ENCODE measurements at regions not wholly inside any gene's neighbourhood (a gene's known extent, or its start where the extent isn't known, plus 50 kb on each side); places are given as distances from the start of the nearest gene placed in this dataset.

DNA sequence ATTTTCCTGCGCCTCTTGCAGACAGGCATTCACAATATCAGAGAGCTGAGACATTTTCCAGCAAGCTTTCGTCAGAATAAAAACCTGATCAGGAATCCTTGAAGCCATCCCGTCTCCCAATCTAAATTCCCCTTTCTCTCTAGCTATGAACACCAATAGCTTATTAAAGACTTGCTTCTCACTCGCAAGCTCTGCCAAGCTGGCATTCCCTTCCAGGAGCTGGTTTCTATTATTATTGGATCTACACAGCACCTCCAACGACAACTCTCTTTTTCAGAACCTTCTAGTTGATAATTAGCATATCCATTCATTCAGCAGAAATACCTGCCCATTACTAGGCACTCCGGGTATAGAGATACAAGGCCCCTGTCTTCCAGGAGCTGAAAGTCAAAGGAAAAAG, 350.3 kb downstream of the MTX2 start:
- no peaks in the 10 kb centered on the region for H3K9me3 ChIP-seq (ENCODE audit: low read length)
- H2AFZ ChIP-seq (ENCODE audit: low read depth, low read length) = no peak overlapping the region
- no peaks in the 10 kb centered on the region for H3K4me1 ChIP-seq (ENCODE audit: insufficient read depth, low read length)
- no peaks in the 10 kb centered on the region for H3K36me3 ChIP-seq (ENCODE audit: insufficient read depth, low read length)
- H3K4me3 ChIP-seq (ENCODE audit: low read length) = no peak overlapping the region
- H3K27me3 ChIP-seq (ENCODE audit: insufficient read depth, low read length) = peaks cover 8% of the 10 kb centered on the region

DNA sequence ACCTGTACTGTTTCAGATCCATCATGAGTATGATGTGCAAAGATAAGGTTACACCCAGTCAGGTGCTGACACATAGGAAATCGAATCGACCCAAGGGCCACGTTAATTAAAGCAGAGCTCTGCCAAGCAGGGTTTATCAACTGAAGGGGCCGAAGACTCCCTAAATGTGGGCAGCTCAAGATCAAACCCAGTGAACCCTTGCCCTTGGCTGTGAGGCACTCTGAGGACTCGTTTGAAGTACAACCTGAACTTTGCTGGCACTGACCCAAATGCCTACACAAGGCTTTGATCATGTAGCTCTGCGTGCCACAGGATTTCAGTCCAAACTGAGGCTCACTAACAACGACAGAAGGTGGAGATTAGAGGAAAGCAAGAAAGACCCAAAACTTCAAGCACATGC, 352.1 kb downstream of the MTX2 start:
- Histone ChIP-seq H3K4me3 (ENCODE audit: low read length) (no peak overlapping the region), H3K9me3 (ENCODE audit: low read length) (no peaks in the 10 kb centered on the region), H3K27me3 (ENCODE audit: insufficient read depth, low read length) (peaks cover 2% of the 10 kb centered on the region), H3K36me3 (ENCODE audit: insufficient read depth, low read length) (no peaks in the 10 kb centered on the region), H2AFZ (ENCODE audit: low read depth, low read length) (no peak overlapping the region), H3K4me1 (ENCODE audit: insufficient read depth, low read length) (no peaks in the 10 kb centered on the region)

DNA sequence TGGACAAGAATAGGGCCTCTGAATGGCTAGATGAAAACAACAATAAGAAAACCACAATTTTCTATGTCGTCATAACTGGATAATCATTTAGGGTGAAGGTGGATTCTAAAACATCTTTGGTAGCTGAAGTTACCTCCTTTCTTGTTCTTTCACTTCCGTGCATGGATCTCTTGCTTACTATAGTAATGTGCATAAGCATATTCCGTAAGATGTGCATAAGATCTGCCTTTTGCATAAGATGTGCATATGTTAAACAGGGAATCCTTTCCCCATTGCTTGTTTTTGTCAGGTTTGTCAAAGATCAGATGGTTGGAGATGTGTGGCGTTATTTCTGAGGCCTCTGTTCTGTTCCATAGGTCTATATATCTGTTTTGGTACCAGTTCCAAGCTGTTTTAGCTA, 353.6 kb downstream of the MTX2 start:
- peaks cover 9% of the 10 kb centered on the region for H3K27me3 ChIP-seq (ENCODE audit: insufficient read depth, low read length)
- no peak overlapping the region for H3K4me3 ChIP-seq (ENCODE audit: low read length)
- H3K36me3 ChIP-seq (ENCODE audit: insufficient read depth, low read length) = no peaks in the 10 kb centered on the region

DNA sequence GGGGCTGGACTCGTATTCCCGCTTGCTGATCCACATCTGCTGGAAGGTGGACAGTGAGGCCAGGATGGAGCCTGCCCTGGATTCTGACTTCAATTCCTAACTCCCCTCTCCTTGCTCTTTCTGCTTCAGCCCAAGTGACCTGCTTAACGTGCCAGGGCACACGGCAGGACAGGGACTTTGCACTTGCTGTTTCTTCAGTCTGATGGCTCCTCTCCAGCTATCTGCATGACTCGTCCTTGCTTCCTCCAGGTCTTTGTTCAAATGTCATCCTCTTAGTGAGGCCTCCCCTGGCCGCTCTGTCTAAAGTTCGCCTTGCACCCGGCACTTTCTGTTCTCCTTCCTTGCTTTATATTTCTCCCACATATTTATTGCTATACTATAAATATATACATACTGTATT, 357.6 kb downstream of the MTX2 start:
- Histone ChIP-seq H3K36me3 (ENCODE audit: insufficient read depth, low read length) (no peaks in the 10 kb centered on the region), H3K4me3 (ENCODE audit: low read length) (no peak overlapping the region), H3K27me3 (ENCODE audit: insufficient read depth, low read length) (peaks cover 22% of the 10 kb centered on the region), H2AFZ (ENCODE audit: low read depth, low read length) (no peak overlapping the region), H3K4me1 (ENCODE audit: insufficient read depth, low read length) (no peaks in the 10 kb centered on the region), H3K9me3 (ENCODE audit: low read length) (no peaks in the 10 kb centered on the region)

More for the DNA sequence above, 353.6 kb downstream of the MTX2 start:
- Histone ChIP-seq H2AFZ (ENCODE audit: low read depth, low read length) (no peak overlapping the region), H3K4me1 (ENCODE audit: insufficient read depth, low read length) (no peaks in the 10 kb centered on the region), H3K9me3 (ENCODE audit: low read length) (no peaks in the 10 kb centered on the region)

DNA sequence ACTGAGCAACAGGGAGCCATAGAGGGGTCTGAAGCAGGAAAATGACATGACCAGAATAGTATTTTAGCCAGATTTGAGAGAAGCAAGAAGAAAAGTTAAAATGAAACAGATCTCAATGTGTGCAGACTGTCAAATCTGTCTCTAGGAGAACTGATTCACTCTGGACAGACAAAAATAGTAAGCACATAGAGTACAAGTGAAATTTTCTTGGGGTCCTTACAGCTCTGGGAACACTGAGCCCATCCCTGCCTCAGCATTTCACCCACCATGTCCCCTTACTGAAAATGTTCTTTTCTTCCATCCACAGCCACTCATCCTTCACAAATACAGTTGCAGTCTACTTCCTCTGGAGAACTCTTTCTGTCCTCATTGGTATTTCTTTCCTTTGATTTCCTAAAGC, 359.2 kb downstream of the MTX2 start:
- Histone ChIP-seq H3K27me3 (ENCODE audit: insufficient read depth, low read length) (peaks cover 26% of the 10 kb centered on the region), H3K4me3 (ENCODE audit: low read length) (no peak overlapping the region), H2AFZ (ENCODE audit: low read depth, low read length) (no peak overlapping the region), H3K9me3 (ENCODE audit: low read length) (no peaks in the 10 kb centered on the region), H3K4me1 (ENCODE audit: insufficient read depth, low read length) (no peaks in the 10 kb centered on the region), H3K36me3 (ENCODE audit: insufficient read depth, low read length) (no peaks in the 10 kb centered on the region)

DNA sequence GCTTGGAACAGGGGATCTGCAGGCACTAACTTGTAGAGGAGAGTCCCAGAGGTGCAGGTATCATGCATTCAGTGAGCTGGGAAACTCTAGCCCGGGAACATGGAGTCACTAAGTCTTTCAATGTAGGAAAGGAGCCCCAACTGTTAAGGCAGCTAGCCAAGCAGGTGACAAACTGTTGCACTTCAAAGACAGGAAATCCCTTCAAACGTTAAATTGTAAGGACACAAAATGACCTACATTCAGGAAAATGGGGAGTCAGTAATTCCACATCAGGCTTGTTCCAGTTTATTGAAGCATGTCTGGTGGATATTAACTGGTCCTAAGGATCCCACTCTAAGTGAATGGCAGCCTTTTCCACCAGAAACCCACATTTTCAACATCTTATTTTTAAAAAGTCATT, 364.5 kb downstream of the MTX2 start:
- peaks cover 61% of the 10 kb centered on the region for H3K27me3 ChIP-seq (ENCODE audit: insufficient read depth, low read length)
- no peak overlapping the region for H3K4me3 ChIP-seq (ENCODE audit: low read length)
- H3K9me3 ChIP-seq (ENCODE audit: low read length) = no peaks in the 10 kb centered on the region
- no peak overlapping the region for H2AFZ ChIP-seq (ENCODE audit: low read depth, low read length)
- H3K4me1 ChIP-seq (ENCODE audit: insufficient read depth, low read length) = no peaks in the 10 kb centered on the region
- no peaks in the 10 kb centered on the region for H3K36me3 ChIP-seq (ENCODE audit: insufficient read depth, low read length)

DNA sequence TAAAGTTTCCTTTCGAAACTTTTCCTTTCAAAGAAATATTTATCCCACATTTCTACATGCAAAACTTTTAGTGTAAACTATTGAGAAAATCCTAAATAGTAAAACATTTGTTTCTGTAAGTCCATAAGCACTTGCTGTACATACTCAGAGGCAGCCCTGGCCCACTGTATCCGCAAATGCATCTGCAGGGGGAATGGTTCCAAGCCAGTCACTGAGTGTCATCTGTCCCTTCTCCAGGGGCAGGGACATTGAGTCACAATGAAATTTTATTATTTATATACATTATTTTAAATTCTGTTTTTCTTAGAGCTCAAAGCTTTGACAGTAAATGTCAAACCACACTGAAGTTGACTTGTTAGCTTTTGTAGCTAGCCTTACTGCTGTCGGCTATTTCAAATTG, 367.2 kb downstream of the MTX2 start:
- Histone ChIP-seq H3K4me3 (ENCODE audit: low read length) (no peak overlapping the region), H2AFZ (ENCODE audit: low read depth, low read length) (no peak overlapping the region), H3K27me3 (ENCODE audit: insufficient read depth, low read length) (peaks cover 68% of the 10 kb centered on the region), H3K36me3 (ENCODE audit: insufficient read depth, low read length) (no peaks in the 10 kb centered on the region), H3K4me1 (ENCODE audit: insufficient read depth, low read length) (no peaks in the 10 kb centered on the region), H3K9me3 (ENCODE audit: low read length) (no peaks in the 10 kb centered on the region)

DNA sequence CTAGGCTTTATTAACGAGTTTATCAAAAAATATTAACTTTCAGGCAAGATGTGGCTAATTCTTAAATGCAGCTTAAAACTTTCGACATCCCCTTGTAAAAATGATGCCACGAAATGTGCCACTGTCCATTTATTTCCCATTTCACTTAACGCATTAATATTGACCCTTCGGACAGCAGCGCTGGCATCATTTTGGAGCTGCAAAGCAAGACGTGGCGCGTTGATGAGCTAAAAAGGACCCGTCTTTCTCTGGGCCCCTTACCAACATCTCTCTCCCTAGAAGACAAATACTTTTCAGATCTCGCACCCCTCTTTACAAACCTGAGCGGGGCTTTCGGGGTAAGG, 367.9 kb downstream of the MTX2 start:
- Histone ChIP-seq H3K4me1 (ENCODE audit: insufficient read depth, low read length) (no peaks in the 10 kb centered on the region), H3K36me3 (ENCODE audit: insufficient read depth, low read length) (no peaks in the 10 kb centered on the region), H3K4me3 (ENCODE audit: low read length) (no peak overlapping the region), H3K27me3 (ENCODE audit: insufficient read depth, low read length) (peaks cover 69% of the 10 kb centered on the region), H3K9me3 (ENCODE audit: low read length) (no peaks in the 10 kb centered on the region), H2AFZ (ENCODE audit: low read depth, low read length) (no peak overlapping the region)

DNA sequence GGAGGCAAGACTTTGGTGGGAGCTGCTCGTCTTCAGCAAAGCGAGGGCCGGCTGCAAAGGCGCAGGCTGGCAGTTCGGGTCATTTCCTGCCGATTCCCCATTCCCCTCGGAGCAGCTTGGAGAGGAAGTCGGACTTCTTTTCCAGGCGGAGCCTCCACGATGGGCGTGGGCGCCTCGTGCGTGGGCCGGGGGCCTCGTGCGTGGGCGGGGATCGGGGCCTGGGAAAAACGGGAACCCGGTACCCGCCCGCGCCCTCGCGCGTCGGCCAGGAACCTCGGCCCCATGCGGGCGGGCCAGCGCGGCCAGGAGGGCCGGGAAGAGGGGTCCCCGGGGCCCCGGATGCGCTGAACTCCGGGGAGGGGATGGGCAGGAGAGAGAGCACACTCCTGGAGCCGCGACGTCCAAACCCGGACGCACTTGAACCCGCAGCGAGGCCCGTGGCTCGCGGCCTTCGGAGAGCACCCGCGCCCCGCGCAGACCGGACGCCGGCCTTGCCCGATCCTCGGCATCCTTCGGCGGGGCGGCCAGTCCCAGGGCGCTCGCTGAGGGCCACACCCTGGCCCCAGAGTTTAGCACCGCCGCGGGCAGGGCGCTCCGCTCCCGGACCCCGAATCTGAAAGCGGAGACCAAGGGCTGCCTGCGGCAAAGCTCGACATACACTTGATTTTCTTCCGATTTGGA, 368.4 kb downstream of the MTX2 start:
- Histone ChIP-seq H3K27me3 (ENCODE audit: insufficient read depth, low read length) (peaks cover 67% of the 10 kb centered on the region), H3K4me1 (ENCODE audit: insufficient read depth, low read length) (no peaks in the 10 kb centered on the region), H3K36me3 (ENCODE audit: insufficient read depth, low read length) (no peaks in the 10 kb centered on the region), H3K9me3 (ENCODE audit: low read length) (no peaks in the 10 kb centered on the region), H3K4me3 (ENCODE audit: low read length) (peak overlapping the region; percentile 28), H2AFZ (ENCODE audit: low read depth, low read length) (peak overlapping the region; percentile 72)

DNA sequence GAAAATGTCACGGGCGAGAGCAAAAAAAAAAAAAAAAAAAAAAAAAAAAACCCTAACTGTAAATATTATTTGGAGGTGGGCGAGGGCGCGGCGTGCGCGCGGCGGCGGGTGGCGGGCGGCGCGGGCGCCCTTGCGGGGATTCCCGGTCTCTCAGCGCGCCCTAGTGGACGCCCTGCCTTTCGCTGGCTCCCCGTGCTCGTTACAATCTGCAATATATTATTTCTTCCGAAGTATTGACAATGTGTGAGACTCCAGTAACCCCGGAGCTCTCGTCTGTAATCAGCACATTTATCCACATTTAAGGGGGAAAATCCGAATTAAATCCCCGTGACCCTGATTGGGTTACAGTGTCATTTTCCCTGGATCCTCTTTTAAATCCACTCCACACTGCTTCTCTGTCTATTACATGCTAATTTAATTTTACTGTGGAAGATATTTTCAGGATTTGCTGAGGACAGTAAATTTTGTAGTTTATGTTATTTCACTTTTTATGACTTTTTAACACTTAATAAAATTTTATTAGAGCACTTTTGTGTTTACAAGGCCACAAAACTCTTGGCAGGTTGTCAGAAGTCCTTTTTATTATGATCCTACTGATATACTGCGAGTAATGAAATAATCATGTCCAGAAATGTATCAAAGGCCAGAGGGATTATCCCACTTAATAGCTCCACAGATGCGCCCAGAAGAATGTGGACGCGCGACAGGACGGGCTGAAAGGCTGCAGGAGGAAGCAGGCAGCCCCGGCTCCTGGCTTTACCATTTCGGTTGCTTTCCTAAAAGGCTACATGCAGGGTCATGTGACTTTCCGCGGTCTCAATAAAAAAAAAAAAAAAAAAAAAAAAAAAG, 369.1 kb downstream of the MTX2 start:
- peaks cover 75% of the 10 kb centered on the region for H3K27me3 ChIP-seq (ENCODE audit: insufficient read depth, low read length)
- peak overlapping the region; percentile 72 for H2AFZ ChIP-seq (ENCODE audit: low read depth, low read length)
- peak overlapping the region; percentile 28 for H3K4me3 ChIP-seq (ENCODE audit: low read length)
- H3K4me1 ChIP-seq (ENCODE audit: insufficient read depth, low read length) = no peaks in the 10 kb centered on the region
- no peaks in the 10 kb centered on the region for H3K36me3 ChIP-seq (ENCODE audit: insufficient read depth, low read length)
- H3K9me3 ChIP-seq (ENCODE audit: low read length) = no peaks in the 10 kb centered on the region

DNA sequence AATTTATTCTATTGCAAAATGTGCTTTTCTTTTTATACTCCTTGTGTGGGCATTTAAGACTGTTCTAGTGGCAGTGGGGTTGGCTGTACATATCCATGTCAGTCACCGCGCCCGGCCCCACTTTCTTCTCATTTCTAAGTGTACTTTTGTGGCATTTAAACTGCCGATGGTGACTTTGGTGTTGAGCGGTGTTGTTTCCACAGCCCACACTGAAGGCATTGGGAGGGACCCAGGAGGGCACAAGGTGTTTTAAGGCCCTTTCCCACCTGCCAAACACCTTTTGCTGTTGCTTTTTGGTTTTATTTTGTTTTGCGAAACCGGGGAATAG, 369.7 kb downstream of the MTX2 start:
- no peak overlapping the region for H3K4me3 ChIP-seq (ENCODE audit: low read length)
- no peaks in the 10 kb centered on the region for H3K9me3 ChIP-seq (ENCODE audit: low read length)
- no peaks in the 10 kb centered on the region for H3K4me1 ChIP-seq (ENCODE audit: insufficient read depth, low read length)
- H3K27me3 ChIP-seq (ENCODE audit: insufficient read depth, low read length) = peaks cover 76% of the 10 kb centered on the region
- H3K36me3 ChIP-seq (ENCODE audit: insufficient read depth, low read length) = no peaks in the 10 kb centered on the region
- no peak overlapping the region for H2AFZ ChIP-seq (ENCODE audit: low read depth, low read length)

DNA sequence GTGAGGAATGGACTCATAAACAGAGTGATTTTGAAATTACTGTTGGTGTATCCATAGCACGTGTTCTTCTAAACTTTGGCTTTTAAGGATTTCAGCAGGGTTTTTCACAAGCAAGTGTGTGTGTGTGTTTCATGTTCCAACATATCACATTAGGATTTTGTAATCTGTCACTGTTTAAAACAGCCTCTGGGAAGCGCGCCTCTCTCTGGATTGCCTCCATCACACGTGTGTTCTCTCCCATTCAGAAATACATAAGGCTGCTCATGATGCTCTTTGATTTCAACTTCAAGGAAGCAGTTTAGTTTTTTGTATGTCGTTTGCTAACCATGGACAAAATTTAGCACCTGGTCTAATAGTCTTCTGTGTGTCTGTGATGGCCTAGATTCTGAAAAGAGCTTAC, 370.4 kb downstream of the MTX2 start:
- peaks cover 74% of the 10 kb centered on the region for H3K27me3 ChIP-seq (ENCODE audit: insufficient read depth, low read length)
- H3K4me3 ChIP-seq (ENCODE audit: low read length) = no peak overlapping the region

DNA sequence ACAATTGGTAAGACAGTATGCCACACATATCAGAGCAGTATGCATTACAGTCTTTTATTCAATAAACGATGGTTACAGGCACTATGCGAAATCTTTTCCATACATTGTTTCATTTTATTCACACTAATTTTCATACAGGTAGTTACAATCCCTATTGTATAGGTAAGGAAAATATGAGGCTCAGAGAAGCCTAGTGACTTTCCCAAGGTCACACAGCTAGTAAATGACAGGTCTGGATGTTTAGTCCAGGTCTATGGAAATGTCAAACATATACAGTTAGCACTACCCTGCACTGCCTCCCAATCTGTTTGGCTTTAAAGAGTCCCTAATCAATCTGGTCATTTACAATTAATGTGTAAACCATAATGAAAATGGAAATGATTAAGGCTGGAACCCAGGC, 372.2 kb downstream of the MTX2 start:
- Histone ChIP-seq H3K4me3 (ENCODE audit: low read length) (no peak overlapping the region), H3K4me1 (ENCODE audit: insufficient read depth, low read length) (no peaks in the 10 kb centered on the region), H3K36me3 (ENCODE audit: insufficient read depth, low read length) (no peaks in the 10 kb centered on the region), H3K27me3 (ENCODE audit: insufficient read depth, low read length) (peaks cover 71% of the 10 kb centered on the region), H2AFZ (ENCODE audit: low read depth, low read length) (no peak overlapping the region), H3K9me3 (ENCODE audit: low read length) (no peaks in the 10 kb centered on the region)

More for the DNA sequence above, 370.4 kb downstream of the MTX2 start:
- Histone ChIP-seq H3K36me3 (ENCODE audit: insufficient read depth, low read length) (no peaks in the 10 kb centered on the region), H3K9me3 (ENCODE audit: low read length) (no peaks in the 10 kb centered on the region), H3K4me1 (ENCODE audit: insufficient read depth, low read length) (no peaks in the 10 kb centered on the region), H2AFZ (ENCODE audit: low read depth, low read length) (no peak overlapping the region)

DNA sequence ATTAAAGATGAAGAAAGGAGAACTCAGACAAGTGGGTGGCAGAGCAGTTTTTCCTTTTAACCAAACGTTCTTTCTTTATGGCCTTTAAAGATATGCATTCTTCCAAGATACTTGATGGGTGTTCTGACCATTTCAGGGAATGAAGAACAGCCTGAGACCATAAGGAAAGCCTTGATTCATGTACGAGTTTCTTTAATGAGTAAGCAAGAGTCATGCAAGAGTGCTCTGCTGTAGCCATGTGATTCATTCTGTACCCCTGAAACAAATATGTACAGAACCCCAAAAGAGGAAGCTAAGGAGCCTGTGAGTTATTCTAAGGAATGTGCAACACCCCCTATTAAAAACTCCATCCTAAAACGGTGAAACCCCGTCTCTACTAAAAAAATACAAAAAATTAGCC, 372.8 kb downstream of the MTX2 start:
- Histone ChIP-seq H3K36me3 (ENCODE audit: insufficient read depth, low read length) (no peaks in the 10 kb centered on the region), H3K9me3 (ENCODE audit: low read length) (no peaks in the 10 kb centered on the region), H3K4me1 (ENCODE audit: insufficient read depth, low read length) (no peaks in the 10 kb centered on the region), H3K27me3 (ENCODE audit: insufficient read depth, low read length) (peaks cover 68% of the 10 kb centered on the region), H2AFZ (ENCODE audit: low read depth, low read length) (no peak overlapping the region), H3K4me3 (ENCODE audit: low read length) (no peak overlapping the region)
